ENCODE measurements at regions not wholly inside any gene's neighbourhood (a gene's known extent, or its start where the extent isn't known, plus 50 kb on each side); places are given as distances from the start of the nearest gene placed in this dataset.

GRCh38 chr15:66943456-66944095 lies 121.8 kb upstream of the SMAD3 start:
- H3K79me1 ChIP-seq (ENCODE audit: low read depth, low read length), result no peaks in the 10 kb centered on the region
- 87% methylated on average over 10 of the region's 10 CpGs; no CpG with 5 or more reads in 1 of the 2 experiments for WGBS, 2 experiments (ENCODE audit: extremely low coverage in 1 of 2, insufficient coverage in 1 of 2, insufficient read length in 1 of 2, insufficient replicate concordance in 2 of 2, low coverage in 1 of 2, low lambda C conversion rate in 2 of 2, missing lambda C conversion rate in 1 of 2)
- H3K4me3 ChIP-seq (ENCODE audit: extremely low read depth in 1 of 4, insufficient read depth in 2 of 4, low read depth in 3 of 4, low read length in 4 of 4), result no peak overlapping the region
- no peak overlapping the region for H2AK5ac ChIP-seq (ENCODE audit: low read depth, low read length)
- no peak overlapping the region for H2BK15ac ChIP-seq (ENCODE audit: low read length)
- no peak overlapping the region for H2BK20ac ChIP-seq (ENCODE audit: low read length)
- H3K4me2 ChIP-seq (ENCODE audit: insufficient read depth in 1 of 2, low read depth in 2 of 2, low read length in 2 of 2), result no peak overlapping the region
- H4K5ac ChIP-seq (ENCODE audit: insufficient read length, low read depth, low read length), result no peak overlapping the region
- no peak for DNase-seq (ENCODE audit: low read depth in 1 of 2, low spot score in 2 of 2)
- TF ChIP-seq SP4 (IDR thresholded peaks at IDR 0.05; ENCODE audit: low read length) (no peak), ATF3 (IDR thresholded peaks at IDR 0.05; ENCODE audit: insufficient read depth, low read depth, low read length) (no peak)
- H3K9ac ChIP-seq (replicated peaks in 1 of 4; ENCODE audit: extremely low read depth in 1 of 4, low read depth in 3 of 4, low read length in 3 of 4), result no peak overlapping the region
- ChIA-PET CTCF (ENCODE audit: partially characterized antibody) (interaction anchor here (0.7 to 9.5 kb wide), 15 partner anchors 12 to 372 kb away, joined by 3 to 125 read pairs (median 4); no protein-coding TSS in a partner anchor), POLR2A (ENCODE audit: partially characterized antibody) (interaction anchor here (0.9 kb wide), 1 partner anchor 12 kb away, joined by 3 read pairs; no protein-coding TSS in a partner anchor)
- H3K36me3 ChIP-seq (ENCODE audit: control insufficient read depth in 2 of 4, insufficient read depth in 4 of 4, low read length in 3 of 4), result no peaks in the 10 kb centered on the region
- no peak overlapping the region for H2BK5ac ChIP-seq (ENCODE audit: low read depth, low read length)
- H3K4ac ChIP-seq (replicated peaks; ENCODE audit: insufficient read length, low read depth, low read length), result no peak overlapping the region
- H2BK120ac ChIP-seq (replicated peaks; ENCODE audit: low read depth, low read length), result no peak overlapping the region
- H3K23ac ChIP-seq (ENCODE audit: insufficient read length), result no peak overlapping the region
- H2AFZ ChIP-seq (ENCODE audit: low read length), result 0 out of 2 replicates have a peak overlapping the region, but pooled peaks have one; percentile 8
- no peak overlapping the region for H4K8ac ChIP-seq (ENCODE audit: extremely low read depth, insufficient read depth, low read length)
- no peaks in the 10 kb centered on the region for H3K27me3 ChIP-seq (replicated peaks in 1 of 4; ENCODE audit: control insufficient read depth in 3 of 4, extremely low read depth in 1 of 4, insufficient read depth in 3 of 4, low read length in 3 of 4)
- H3K18ac ChIP-seq (ENCODE audit: extremely low read depth, low read length), result no peak overlapping the region
- no peaks in the 10 kb centered on the region for H3K23me2 ChIP-seq (ENCODE audit: low read depth, low read length)
- no peak overlapping the region for H4K91ac ChIP-seq (replicated peaks; ENCODE audit: insufficient read length, low read length)
- H3K14ac ChIP-seq (ENCODE audit: insufficient read length), result no peak overlapping the region
- H3K79me2 ChIP-seq (ENCODE audit: control insufficient read depth in 1 of 2, insufficient read depth in 2 of 2, low read length in 2 of 2), result no peaks in the 10 kb centered on the region
- H3K4me1 ChIP-seq (replicated peaks in 1 of 4; ENCODE audit: control insufficient read depth in 3 of 4, insufficient read depth in 4 of 4, low read length in 3 of 4), result peaks cover 0 to 3% (median 0%) of the 10 kb centered on the region in 4 experiments; a peak in 4 of 7 replicates
- H3K9me3 ChIP-seq (ENCODE audit: insufficient read depth in 2 of 2, low read depth in 1 of 2, low read length in 1 of 2), result no peaks in the 10 kb centered on the region
- 0 out of 2 replicates have a peak overlapping the region, but pooled peaks have one; percentile 4 for H2BK12ac ChIP-seq (ENCODE audit: low read depth, low read length)
- no peak overlapping the region for H3K27ac ChIP-seq (ENCODE audit: low read depth, low read length)
- FAIRE-seq, result no peak
- H4K20me1 ChIP-seq (replicated peaks in 1 of 2; ENCODE audit: control insufficient read depth in 1 of 2, insufficient read depth in 2 of 2, low read length in 2 of 2), result no peaks in the 10 kb centered on the region
- no peak overlapping the region for H3K56ac ChIP-seq (replicated peaks; ENCODE audit: insufficient read length, low read depth, low read length)
